ENCODE measurements at regions not wholly inside any gene's neighbourhood (a gene's known extent, or its start where the extent isn't known, plus 50 kb on each side); places are given as distances from the start of the nearest gene placed in this dataset.

DNA sequence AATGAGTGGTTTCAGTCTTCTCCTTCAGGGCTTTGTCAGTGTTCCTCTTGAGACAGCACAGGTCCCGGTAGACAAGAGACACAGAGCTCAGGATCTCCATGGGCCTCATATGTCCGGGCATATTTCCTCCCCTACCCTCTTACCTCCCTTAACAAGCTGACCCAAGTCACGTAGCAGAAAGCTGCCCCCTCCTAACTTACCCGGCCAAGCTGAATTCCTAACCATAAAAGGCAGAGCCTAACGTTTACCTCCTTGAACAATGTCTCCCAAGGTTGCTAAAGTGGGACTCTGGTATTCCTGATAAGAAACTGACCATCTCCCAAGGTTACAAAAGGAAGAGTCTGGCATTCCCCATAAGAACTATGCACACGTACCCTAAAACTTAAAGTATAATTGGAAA, 182.2 kb upstream of the USP15 start:
- ChIA-PET POLR2A (no interaction called here), CTCF (no interaction called here)
- H3K4me3 ChIP-seq (ENCODE audit: low read depth, low read length): no peak overlapping the region
- DNase-seq (ENCODE audit: low read depth): no peak
- TF ChIP-seq, protein P1, sequence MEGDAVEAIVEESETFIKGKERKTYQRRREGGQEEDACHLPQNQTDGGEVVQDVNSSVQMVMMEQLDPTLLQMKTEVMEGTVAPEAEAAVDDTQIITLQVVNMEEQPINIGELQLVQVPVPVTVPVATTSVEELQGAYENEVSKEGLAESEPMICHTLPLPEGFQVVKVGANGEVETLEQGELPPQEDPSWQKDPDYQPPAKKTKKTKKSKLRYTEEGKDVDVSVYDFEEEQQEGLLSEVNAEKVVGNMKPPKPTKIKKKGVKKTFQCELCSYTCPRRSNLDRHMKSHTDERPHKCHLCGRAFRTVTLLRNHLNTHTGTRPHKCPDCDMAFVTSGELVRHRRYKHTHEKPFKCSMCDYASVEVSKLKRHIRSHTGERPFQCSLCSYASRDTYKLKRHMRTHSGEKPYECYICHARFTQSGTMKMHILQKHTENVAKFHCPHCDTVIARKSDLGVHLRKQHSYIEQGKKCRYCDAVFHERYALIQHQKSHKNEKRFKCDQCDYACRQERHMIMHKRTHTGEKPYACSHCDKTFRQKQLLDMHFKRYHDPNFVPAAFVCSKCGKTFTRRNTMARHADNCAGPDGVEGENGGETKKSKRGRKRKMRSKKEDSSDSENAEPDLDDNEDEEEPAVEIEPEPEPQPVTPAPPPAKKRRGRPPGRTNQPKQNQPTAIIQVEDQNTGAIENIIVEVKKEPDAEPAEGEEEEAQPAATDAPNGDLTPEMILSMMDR (IDR thresholded peaks at IDR 0.05; ENCODE audit: insufficient read depth, low read depth, low read length): no peak
- H3K27me3 ChIP-seq (ENCODE audit: control insufficient read depth, insufficient read depth, low read length): no peaks in the 10 kb centered on the region
- no peaks in the 10 kb centered on the region for H3K36me3 ChIP-seq (ENCODE audit: control insufficient read depth, insufficient read depth, low read length)

DNA sequence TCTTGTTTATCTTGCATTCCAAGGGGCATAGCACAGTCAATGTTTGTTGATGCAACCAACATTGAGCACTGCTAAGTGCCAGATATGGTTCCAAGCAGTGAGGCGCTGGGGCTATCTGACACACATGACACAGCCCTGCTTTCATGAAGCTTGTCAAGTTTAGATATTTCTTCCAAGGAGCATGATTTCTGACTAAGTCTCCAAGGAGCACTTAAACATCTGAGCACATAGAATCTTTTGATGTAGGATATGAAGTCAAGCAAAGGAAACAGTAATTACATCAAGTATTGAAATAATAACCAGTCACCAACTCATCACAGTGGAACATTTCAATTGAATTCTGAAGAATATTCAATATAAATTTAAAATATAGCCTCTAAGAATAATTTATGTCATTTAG, 177.8 kb upstream of the USP15 start:
- Histone ChIP-seq H3K4me3 (ENCODE audit: low read depth, low read length) (no peak overlapping the region), H3K36me3 (ENCODE audit: control insufficient read depth, insufficient read depth, low read length) (no peaks in the 10 kb centered on the region), H3K27me3 (ENCODE audit: control insufficient read depth, insufficient read depth, low read length) (no peaks in the 10 kb centered on the region)
- POLR2A ChIA-PET: no interaction called here
- no peak for DNase-seq (ENCODE audit: low read depth)
- CTCF ChIA-PET: no interaction called here
- TF ChIP-seq, protein P1 (IDR thresholded peaks at IDR 0.05; ENCODE audit: insufficient read depth, low read depth, low read length): no peak

DNA sequence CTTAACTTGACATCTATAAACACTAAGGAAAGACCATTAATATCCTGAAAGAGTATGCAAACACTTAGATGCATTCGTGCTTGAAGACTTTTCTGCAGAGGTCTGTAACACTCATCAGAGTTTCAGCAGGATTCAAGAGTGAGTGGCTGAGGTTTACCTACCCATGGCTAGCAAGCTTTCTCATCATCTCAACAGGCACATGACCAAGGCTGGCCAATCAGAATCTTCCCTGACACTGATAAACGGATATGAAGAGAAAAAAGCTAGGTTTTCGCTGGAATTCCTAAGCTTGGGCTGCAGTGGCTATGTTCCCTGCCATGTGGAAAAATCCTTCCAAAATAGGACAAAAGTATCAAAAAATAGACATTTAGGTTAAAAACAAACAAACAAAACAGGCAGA, 162.1 kb upstream of the USP15 start:
- TF ChIP-seq, protein P1 (IDR thresholded peaks at IDR 0.05; ENCODE audit: insufficient read depth, low read depth, low read length): no peak
- ChIA-PET POLR2A (no interaction called here), CTCF (no interaction called here)
- Histone ChIP-seq H3K27me3 (ENCODE audit: control insufficient read depth, insufficient read depth, low read length) (no peaks in the 10 kb centered on the region), H3K36me3 (ENCODE audit: control insufficient read depth, insufficient read depth, low read length) (no peaks in the 10 kb centered on the region), H3K4me3 (ENCODE audit: low read depth, low read length) (no peak overlapping the region)
- no peak for DNase-seq (ENCODE audit: low read depth)

DNA sequence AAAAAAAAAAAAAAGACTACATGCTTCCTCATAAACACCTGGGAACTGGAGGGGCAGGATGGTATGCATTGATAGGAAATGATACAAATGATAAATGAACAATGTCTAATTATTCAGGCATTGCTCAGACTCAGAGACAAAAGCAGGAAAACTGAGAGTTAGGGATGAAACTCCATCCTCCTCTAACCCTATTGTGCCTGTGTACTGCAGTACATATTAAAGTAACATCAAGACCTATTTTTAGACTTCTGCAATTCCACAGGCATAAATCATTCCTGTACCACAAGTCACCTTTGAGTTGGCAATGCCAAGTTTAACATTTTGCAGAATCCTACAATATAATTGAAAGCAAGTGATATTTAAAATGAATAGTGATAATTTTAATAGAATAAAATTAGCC, 156.5 kb upstream of the USP15 start:
- no peak overlapping the region for H3K4me3 ChIP-seq (ENCODE audit: low read depth, low read length)
- ChIA-PET CTCF (no interaction called here), POLR2A (no interaction called here)
- no peak for DNase-seq (ENCODE audit: low read depth)
- no peaks in the 10 kb centered on the region for H3K27me3 ChIP-seq (ENCODE audit: control insufficient read depth, insufficient read depth, low read length)
- TF ChIP-seq, protein P1 (IDR thresholded peaks at IDR 0.05; ENCODE audit: insufficient read depth, low read depth, low read length): no peak
- H3K36me3 ChIP-seq (ENCODE audit: control insufficient read depth, insufficient read depth, low read length): no peaks in the 10 kb centered on the region

DNA sequence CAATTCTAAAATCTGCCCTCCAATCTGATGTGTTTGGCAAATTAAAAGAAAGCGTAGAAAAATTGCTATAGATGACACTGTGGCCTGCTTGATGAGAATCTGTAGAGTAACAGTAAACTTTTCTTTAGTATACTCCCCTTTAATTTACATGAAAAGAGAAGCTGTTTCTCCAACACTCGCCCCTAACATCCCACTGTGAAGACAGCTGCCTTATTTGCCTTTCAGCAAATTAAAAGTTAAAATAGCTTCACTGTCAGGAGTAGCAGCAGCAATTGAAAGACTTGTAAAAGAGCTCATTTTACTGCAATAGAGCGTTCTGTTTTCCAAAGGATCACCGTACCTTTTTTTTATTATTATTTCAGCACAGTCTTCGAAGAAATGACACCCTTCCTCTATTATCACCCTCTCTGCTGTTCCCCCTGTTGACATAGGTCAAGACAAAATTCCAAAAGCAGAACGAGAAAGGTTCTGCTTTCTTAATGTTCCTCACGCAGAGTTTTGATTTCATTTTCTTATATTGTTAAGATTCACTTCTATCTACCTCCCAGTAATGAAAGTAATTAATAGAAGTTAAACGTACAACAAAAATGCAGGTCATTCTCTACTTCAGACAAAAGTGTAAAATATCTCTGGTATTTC, 153.5 kb upstream of the USP15 start:
- ChIA-PET CTCF (no interaction called here), POLR2A (no interaction called here)
- no peak overlapping the region for H3K4me3 ChIP-seq (ENCODE audit: low read depth, low read length)
- H3K36me3 ChIP-seq (ENCODE audit: control insufficient read depth, insufficient read depth, low read length): no peaks in the 10 kb centered on the region
- no peak for DNase-seq (ENCODE audit: low read depth)
- H3K27me3 ChIP-seq (ENCODE audit: control insufficient read depth, insufficient read depth, low read length): no peaks in the 10 kb centered on the region
- TF ChIP-seq, protein P1 (IDR thresholded peaks at IDR 0.05; ENCODE audit: insufficient read depth, low read depth, low read length): no peak

Data from BJ (cell line).